Glomerular endothelial cell (primary cell): ENCODE measurements at regions not wholly inside any gene's neighbourhood (a gene's known extent, or its start where the extent isn't known, plus 50 kb on each side); places are given as distances from the start of the nearest gene placed in this dataset.
A peak's percentile ranks its signal among the peaks of the same experiment; 100 is the strongest.

Experiments
- DNase-seq: peaks from one replicate; pipeline ENCODE4 v3.0.0-alpha.2; 2011; ENCODE audit warnings: low read depth, low spot score; ENCODE audit errors: extremely low read depth

DNA sequence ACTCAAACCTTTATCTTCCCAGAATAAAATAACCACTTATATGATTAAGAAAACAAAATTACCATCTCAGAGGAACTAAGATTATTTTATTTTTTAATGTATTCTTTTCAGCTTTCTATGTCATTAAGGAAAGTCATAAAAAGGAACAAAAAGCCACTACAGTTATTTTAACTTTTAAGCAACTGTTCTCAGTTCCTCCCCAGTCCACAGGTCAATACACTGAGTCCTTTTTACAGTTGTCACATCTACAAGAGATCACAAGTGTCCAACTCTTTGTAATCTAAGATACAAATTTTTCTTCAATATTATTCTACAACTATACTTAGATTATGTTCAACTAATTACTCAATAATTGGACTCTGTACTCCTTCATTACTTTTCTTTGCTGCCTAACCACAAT is 782.8 kb upstream of the ACO1 start:
- no peak for DNase-seq

DNA sequence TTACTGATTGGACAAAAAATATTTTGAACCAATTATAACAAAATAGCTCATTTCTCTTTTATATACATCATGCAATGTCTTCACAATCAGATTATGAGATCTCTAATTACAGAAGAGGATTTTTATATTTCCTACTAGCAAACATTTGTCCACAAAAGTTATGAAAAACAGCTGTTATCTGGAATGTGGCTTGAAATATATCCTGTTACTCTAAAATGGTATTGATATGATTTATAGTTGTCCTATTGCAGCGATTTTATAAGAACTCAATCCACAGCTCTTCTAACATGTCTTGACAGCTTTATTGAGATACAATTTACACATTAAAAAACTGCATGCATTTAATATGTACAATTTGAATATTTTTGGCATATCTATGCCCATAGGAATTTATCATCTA is 779.9 kb upstream of the ACO1 start:
- no peak for DNase-seq

DNA sequence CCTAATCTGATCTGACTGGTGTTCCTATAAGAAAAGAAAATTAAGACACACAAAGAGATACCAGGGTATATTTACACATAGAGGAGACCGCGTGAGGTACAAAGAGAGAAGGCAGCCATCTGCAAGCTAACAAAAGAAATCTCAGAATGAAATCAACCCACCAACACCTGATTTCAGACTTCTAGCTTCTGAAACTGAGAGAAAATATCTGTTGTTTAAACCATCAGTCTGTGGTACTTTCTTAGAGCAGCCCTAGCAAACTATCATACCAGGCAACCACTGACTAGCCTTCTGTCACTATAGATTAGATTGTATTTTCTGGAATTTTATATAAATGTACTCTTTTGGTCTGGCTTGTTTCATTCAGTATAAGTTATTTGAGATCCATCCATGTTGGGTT is 779.3 kb upstream of the ACO1 start:
- no peak for DNase-seq

DNA sequence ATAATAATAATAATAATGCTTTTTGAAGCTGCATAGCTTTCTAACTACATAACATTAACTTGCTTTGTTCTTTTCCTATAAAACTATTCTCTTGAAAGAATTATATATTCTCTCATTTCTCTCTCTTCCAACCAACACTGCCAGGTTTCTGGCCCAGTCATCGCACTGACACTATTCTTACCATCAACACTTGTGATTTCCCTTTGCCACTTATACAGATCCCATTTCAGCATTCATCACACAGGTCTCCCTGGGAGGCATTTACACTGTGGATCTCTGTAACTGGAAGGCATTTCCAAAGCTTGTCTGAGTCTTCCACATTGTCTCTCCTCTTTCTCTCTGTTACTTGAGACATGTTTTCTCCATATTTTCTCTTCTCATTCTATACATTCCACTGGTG is 777.8 kb upstream of the ACO1 start:
- DNase-seq, result no peak

DNA sequence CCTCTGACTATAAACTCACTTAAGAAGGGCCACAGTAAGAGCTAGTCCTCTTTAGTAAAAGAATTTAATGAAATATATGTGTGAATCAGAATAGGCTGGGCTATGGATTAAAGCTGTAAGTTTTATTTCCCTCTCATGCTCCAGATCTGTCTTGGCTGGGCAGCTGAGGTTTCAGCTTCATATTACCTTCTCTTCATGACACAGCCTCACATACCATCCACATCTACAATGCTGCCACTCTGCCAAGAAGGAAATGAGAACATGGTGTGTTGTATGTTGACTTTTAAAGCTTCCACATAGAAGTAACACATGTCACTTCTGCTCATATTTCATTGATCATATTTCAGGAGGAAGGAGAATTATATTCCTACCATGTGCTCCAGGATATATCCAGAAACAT is 776.0 kb upstream of the ACO1 start:
- DNase-seq, result no peak

DNA sequence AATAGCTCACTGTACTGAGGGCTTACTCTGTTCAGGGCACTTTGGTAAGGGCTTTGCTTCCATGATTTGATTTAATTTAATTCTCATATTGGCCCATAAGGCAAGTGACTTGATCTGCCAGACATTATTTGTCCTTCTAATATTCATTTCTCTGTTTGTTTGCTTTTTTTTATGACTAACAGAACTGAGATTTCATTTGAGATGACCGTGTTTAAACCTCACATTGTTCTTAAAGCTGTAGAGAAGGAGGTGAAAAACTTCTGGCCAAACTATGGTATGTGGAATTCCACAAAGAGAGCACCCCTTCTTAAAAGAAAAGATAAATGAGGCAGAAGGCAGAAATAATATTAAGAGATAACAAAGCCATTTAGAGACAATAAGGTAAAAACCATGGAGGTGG is 775.6 kb upstream of the ACO1 start:
- no peak for DNase-seq

DNA sequence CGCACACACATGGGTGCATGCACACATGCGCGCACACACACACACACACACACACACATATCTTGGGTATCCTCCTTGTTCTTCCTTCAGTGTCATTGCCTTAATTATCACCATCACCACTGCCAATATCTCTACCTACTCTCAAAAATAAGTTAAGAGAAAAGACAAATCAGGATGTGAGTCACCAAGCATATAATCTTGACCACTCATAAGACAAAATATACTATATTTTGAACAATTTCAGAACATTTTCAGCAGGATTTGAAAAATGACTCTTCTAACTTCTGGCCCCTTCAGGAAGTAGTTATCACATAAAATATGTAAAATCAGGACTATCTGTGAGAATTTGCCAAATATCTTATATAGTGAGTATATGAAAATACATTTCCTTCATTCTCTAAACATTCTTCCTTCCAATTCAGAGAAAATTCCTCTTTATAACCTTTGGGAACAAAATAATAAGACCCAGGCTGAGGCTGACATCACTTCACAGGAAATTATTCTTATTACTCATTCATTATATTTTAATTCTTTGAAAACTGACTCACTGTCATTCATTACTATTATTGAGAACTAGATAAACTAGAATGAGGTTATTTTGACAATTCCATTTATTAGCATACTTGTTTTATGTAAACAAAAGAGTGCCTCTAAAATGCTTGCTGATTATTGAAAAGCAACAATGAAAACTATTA is 772.0 kb upstream of the ACO1 start:
- DNase-seq, result peak; percentile 39

DNA sequence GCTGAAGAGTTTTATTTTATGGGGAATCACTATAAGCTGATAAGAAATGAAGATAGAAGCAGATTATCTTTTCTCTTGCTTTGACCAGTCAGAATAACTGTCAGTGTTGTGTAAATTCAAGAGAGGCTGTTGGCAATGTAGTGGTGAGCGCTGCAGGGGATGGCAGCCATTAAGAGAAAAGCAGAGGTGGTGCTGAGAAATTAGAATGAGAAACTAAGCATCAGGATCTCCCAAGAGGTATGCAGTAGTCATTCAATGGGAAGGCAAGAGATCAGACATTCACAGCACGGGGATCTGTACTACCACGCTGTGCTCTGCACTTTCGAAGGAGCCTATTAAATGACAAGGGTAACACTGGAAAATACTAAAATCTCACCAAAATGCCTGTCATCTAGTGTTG is 768.5 kb upstream of the ACO1 start:
- DNase-seq, result no peak

DNA sequence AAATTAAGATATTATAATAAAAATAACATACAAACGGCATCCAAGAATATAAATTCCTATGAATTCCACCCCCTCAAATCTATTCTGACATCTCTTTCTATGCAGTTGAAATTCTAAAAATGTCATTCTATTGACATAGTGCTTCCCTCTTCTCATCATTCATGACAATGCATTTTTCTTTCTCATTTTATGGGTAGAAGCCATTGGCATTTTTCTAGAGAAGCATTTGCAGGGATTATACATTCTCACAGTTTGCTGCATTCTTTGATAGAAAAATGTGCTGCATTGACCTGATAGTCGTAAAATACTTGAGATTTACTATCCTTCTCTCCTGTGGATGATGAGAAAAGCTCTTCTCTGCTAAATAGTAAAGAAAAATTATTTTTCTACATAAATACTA is 760.9 kb upstream of the ACO1 start:
- DNase-seq, result no peak

DNA sequence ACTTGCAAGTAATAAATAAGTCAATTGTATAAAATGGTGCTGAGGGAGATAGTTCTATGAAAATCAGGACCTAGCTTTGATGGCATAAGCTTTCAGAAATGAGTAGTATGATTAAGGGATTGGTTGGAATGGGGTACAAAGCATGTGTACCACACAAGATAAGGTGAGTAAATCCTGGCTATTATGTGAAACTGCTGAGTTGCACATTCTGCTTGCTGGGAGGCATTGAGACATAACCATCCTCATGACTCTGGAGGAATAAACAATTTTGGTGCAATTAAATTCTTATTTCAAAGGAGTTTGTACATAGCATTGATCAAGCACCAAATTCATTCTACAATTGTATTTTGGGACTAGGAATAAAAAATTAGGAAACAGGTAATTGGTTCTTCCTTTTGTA is 755.2 kb upstream of the ACO1 start:
- DNase-seq, result no peak

DNA sequence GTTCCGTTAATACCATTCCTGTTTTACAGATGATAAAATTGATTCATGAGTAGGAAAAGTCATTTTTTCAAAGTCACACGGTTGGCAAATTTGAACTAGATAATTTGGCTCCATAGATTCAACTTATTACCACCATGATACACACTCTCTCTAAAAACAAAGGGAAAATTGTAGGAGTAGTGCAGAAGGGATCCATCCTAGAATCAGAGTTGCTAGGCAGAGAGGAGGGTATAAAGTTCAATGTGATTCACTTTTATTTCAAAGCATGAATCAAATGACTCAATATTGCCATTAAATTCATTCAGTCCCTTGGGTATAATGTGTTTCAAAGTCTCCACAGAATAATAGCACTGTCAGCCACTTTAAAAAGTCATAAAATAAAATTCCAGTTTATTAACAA is 747.2 kb upstream of the ACO1 start:
- DNase-seq, result no peak

DNA sequence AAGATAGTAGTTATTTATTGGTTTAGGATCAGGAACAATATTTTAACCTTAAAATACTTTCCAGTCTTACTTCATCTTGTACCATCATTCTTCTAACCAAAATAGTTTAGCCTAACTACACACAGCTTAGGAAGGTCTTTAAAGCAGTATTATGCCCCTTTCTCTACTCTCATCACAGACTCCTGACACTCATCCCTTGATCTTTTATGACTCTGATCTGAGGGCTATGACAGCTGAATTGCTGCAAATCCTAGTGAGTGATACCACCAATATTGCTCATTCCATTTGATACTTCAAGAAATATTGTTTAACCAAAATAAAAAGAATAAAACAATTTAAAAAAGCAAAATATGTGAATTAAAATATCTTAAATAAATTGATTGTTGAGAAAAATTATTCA is 746.6 kb upstream of the ACO1 start:
- no peak for DNase-seq

DNA sequence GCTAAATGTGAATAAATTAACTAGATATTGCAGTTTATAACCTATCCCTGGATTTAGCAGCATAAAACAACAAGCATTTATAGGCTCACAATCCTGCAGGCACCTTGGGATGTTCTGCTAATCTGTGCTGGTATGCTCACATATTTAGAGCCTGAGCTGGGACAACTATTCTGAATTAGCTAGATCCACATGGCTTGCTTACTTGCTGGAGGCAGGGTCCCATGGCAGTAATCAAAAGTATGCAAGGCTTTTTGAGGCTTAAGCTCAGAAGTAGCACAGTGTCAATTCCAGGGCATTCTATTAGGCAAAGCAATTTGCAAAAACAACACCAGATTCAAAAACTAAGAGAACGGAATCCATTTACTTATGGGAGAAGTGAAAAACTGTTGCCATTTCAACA is 745.0 kb upstream of the ACO1 start:
- no peak for DNase-seq

DNA sequence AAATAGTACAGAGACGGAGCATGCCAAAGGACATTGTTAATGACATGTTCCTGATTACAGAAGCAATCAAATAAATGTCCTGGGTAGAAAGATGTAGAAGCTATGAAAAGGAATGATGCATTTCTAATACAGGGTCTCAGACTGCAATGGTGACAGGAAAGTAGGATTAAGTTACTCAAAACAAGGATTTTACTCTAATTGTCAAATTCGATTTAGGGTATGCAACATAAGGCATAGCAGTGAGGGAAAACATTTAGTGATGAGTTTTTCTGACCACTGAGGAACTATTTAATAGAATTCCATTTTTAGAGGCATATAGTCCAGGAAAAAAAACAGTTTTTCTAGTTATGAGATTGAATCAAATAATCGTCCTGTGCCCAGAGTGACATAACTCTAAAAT is 715.1 kb upstream of the ACO1 start:
- no peak for DNase-seq

DNA sequence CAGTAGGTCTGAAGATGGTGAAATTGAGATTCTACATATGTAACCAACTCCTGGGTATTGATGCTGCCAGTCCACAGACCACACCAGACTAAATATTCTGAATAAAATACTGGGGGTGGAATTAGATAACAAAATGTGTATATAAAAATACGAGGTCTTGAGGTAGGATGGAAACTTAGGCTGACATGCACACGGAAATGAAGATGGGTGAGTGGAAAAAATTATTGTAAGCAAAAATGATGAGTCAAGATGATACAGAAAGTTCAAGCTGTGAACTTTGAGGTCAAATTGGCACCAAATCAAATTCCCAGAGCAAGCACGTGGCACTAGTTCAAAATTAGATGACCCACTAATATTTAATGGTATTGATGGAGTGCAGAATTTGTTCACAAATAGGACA is 713.4 kb upstream of the ACO1 start:
- DNase-seq, result no peak

DNA sequence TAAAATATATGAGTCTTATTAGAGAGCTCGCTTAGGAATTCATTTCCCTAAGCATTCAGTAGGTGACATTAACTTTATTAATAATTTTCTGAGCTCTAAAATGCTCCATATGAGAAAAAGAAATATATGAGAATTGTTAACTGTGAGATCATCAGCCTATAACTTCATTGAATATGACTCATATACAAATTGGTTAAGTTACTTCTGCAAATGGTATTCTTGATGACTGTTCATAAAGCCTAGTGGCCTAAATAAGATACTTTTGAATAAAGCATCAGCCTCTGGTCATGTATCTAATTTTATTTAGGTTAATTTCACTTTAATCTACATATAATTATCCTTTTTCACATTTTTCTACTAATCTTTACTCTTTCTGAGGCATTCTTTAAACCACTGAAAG is 710.2 kb upstream of the ACO1 start:
- DNase-seq, result no peak

DNA sequence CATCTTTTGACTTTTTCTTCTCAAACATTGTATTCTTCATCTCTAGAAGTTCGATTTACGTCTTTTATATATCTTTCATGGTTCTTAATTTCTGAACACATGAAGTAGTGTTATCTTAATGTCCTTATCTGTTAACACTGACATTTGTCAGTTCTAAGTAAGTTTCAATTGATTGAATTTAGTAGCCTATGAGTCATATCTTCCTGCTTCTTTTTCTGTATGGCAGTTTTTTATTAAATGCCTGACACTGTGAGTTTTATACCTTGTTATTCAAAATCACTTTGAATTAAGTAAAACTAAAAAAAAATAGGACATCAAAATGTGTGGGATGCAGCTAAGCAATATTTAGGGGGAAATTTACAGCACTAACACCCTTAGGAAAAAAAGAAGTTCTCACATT is 707.0 kb upstream of the ACO1 start:
- DNase-seq, result no peak

DNA sequence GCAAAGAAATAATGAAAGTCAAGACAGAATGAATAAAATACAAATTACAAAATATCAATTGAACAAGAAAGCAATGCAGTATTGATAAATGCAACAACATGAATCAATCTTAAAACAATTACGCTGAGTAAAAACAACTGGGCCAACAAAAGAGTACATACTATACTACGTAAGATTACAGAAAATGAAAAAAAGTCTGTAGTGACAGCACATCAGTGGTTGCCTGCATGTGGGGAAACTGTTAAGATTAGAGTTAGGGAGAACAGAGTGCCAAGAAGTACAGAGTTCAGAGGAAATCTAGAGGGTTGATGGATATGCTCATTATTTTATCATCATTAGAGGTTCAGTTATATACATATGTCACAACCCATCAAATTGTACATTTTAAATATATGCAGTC is 706.6 kb upstream of the ACO1 start:
- no peak for DNase-seq

DNA sequence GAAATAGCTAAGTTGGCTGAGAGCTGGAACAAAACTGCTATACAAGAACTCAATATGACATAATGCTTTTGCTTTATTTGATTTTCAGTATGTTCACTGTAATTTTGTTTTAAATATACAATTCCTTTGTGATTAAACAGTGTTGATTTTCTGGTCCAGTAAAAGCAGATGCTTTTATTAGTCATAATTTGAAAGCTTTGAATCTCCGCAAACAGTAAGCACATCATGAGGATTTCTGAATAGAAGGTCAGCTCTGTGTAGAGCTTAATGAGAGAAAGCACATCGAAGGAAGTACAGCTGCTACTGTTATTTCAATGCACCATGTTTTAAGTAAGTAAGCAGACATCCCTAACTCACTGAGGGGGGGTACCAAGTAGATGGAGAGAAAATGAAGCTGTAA is 701.3 kb upstream of the ACO1 start:
- no peak for DNase-seq

DNA sequence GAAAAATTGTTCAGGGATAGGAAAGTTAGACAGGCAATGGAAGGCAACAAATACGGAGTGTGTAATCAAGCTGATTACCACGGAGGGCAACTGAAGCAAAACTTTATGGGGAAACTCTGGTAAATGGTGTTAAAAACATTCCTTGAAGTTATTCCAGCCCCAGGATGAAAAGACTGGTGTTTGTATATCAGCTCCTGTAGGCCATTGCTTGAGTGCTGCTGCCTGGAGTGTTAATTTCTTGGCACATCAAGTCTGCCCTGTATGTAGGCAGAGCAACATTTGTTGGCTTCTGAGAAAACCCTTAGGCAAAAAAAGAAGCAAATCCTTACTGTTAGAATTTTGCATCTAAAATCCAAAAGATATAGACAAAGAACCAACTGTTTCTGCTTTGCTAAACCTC is 686.5 kb upstream of the ACO1 start:
- DNase-seq, result no peak

DNA sequence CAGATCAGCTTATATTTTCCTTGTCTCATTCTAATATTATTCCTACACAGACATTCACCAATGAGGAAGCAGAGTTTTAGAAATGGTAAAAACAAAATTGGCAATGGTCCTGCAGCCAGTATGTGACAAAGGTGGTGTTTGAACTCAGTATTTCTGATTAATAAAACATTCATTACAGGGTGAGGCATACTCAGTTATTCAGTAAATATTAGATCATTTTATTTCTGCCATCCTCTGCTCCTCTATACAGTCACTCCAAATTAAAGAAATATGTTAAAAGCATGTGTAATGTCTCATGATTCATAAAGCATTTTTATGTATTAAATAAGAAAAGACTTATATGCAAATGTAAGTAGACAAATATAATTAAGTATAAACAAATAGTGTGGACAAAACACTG is 684.6 kb upstream of the ACO1 start:
- DNase-seq, result no peak

DNA sequence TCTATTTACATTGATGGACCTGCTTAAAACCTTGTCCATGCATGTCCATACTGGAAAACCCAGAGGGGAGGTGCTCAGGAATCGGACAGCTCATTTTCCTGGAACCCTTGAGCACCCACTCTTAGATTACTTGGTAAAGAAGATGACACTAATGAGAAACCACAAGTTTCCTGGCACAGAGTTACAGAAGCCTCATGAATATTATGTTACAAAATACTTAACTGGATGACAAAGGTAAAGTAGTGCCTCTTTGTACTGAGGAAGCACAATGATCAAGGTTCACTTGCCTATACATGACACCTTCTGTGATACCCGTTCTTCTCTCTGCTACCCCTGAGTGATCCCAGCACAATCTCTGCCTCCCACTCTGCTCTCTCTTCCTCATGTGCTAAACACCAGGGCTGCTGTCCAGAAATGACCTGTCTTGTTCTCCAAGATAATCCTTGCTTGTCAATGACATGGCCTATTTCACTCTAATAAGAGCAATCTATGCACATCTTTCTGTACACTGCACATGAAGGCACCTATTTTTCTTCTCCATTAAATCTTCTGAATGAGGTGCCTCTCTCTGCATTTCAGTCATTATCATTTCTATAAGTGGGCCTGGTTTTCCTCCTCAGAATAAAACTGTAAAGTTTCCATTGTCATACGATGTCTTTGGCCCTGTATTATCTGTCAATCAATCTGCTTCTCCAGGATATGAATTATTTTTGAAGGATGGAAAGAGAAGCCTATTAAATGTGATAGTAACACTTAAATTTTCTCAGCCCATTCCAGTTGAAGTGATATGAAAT is 684.0 kb upstream of the ACO1 start:
- DNase-seq, result no peak

DNA sequence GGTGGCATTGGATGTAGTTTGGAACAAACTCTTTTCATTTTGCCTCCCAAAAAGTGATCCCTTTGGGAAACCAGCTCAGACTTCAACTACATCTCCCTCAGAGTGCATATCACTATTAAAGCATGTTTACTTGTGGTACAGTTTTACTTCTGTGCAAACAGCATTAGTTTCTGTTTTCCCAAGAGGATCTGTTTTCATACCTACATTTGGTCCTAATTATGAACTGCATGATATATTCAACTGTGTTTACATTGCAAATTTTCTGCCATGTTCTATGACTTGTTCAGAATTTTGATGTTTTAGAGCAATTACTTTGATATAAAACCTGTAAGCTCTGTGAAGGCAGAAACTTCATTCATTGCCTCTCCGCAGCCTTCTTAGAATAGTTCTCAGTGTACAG is 681.5 kb upstream of the ACO1 start:
- DNase-seq, result no peak
